CD4-positive, alpha-beta T cell (primary cell): ENCODE measurements at regions not wholly inside any gene's neighbourhood (a gene's known extent, or its start where the extent isn't known, plus 50 kb on each side); places are given as distances from the start of the nearest gene placed in this dataset.

ENCODE experiments used
- ATAC-seq: fragments of 200-7000 bp; cut with Tn5 transposase; one replicate; pipeline ENCODE4 v1.10.0; 2022; ENCODE audit warnings: mild to moderate bottlenecking; ENCODE audit not compliant: poor library complexity
- CTCF ChIA-PET: fragments of 350-600 bp; sonication (Branson Sonifier 250); formaldehyde crosslinking; loops from one replicate; lab custom pipeline; 2021; ENCODE audit warnings: antibody characterized with exemption, inconsistent platforms; lab: Charles Lee
- POLR2A ChIA-PET: fragments of 350-600 bp; sonication (Branson Sonifier 250); formaldehyde crosslinking; loops from one replicate; lab custom pipeline; 2021; ENCODE audit warnings: antibody characterized with exemption, inconsistent platforms; lab: Charles Lee
- DNase-seq, 14 experiments: peaks; one replicate each; pipeline ENCODE4 v3.0.0-alpha.2; 2013 to 2020; ENCODE audit warnings: mixed read lengths in 2 of 14
- H3K27ac ChIP-seq, 2 donors: one replicate each; pipeline versions ENCODE4 v1.5.1 to v1.7.0; 2013; ENCODE audit warnings: low read length in 2 of 2, low read depth in 1 of 2, mild to moderate bottlenecking in 1 of 2
- H3K27me3 ChIP-seq, 2 experiments: 1 replicate in 1 of 2; 2 replicates in 1 of 2; pipeline versions ENCODE4 v1.6.1 to v1.7.0; 2013; ENCODE audit warnings: low read length in 2 of 2, control low read depth in 1 of 2, mild to moderate bottlenecking in 1 of 2, moderate library complexity in 1 of 2; ENCODE audit not compliant: insufficient read depth in 2 of 2, control insufficient read depth in 1 of 2
- H3K36me3 ChIP-seq: one replicate; pipeline ENCODE4 v1.6.1; 2013; ENCODE audit warnings: low read length, control low read depth; ENCODE audit not compliant: insufficient read depth
- H3K4me1 ChIP-seq: one replicate; pipeline ENCODE4 v1.6.1; 2013; ENCODE audit warnings: low read length, control low read depth; ENCODE audit not compliant: insufficient read depth
- H3K4me3 ChIP-seq: one replicate; pipeline ENCODE4 v1.5.1; 2013; ENCODE audit warnings: mild to moderate bottlenecking, low read length, moderate library complexity
- H3K9me3 ChIP-seq, 2 experiments: 1 replicate in 1 of 2; 2 replicates in 1 of 2; pipeline versions ENCODE4 v1.6.1 to v1.7.0; 2013; ENCODE audit warnings: low read length in 2 of 2, mild to moderate bottlenecking in 2 of 2, control low read depth in 1 of 2, moderate library complexity in 1 of 2; ENCODE audit not compliant: control insufficient read depth in 1 of 2, insufficient read depth in 1 of 2
- H3K27ac Mint-ChIP-seq: one replicate; pipeline ENCODE4 v1.8.0; 2020; ENCODE audit warnings: mixed read lengths
- H3K27me3 Mint-ChIP-seq: one replicate; pipeline ENCODE4 v1.8.0; 2021; ENCODE audit warnings: mixed read lengths
- H3K36me3 Mint-ChIP-seq: one replicate; pipeline ENCODE4 v1.8.0; 2021; ENCODE audit warnings: low read depth, mixed read lengths
- H3K4me1 Mint-ChIP-seq: one replicate; pipeline ENCODE4 v1.8.0; 2021; ENCODE audit warnings: low read depth, mixed read lengths
- H3K4me3 Mint-ChIP-seq: one replicate; pipeline ENCODE4 v1.8.0; 2020; ENCODE audit warnings: mild to moderate bottlenecking, mixed read lengths
- H3K9me3 Mint-ChIP-seq: one replicate; pipeline ENCODE4 v1.8.0; 2020; ENCODE audit warnings: mixed read lengths
- CTCF ChIP-seq: fragments of 200-600 bp; IDR thresholded peaks from one replicate; pipeline ENCODE4 v1.8.0; 2022; ENCODE audit warnings: antibody characterized with exemption, mild to moderate bottlenecking
- intact Hi-C, 2 experiments: fragments of 100-400 bp; cut with DNase I in 1 of 2; cut with micrococcal nuclease in 1 of 2; formaldehyde crosslinking; loops; one replicate each; pipeline versions ENCODE4 v1.15.1 to v1.9.0; 2023 to 2025; cut with DNase I, micrococcal nuclease

GRCh38 chr12:92362785-92363184 is 217.1 kb upstream of the BTG1 start:
- POLR2A ChIA-PET, result interaction anchor here (1.0 to 5.6 kb wide), 8 partner anchors 12 to 308 kb away, joined by 3 to 86 read pairs (median 9); partner anchors contain the start of gene BTG1
- Mint-ChIP-seq H3K4me1 (peaks cover 79% of the 10 kb centered on the region), H3K36me3 (peaks cover 44% of the 10 kb centered on the region), H3K27me3 (no peaks in the 10 kb centered on the region), H3K9me3 (peaks cover 16% of the 10 kb centered on the region), H3K27ac (peak overlapping the region; percentile 90), H3K4me3 (peak overlapping the region; percentile 74)
- Histone ChIP-seq H3K36me3 (no peaks in the 10 kb centered on the region), H3K4me1 (peaks cover 29% of the 10 kb centered on the region), H3K4me3 (peak overlapping the region; percentile 43), H3K27ac (peak overlapping the region; percentile 73 to 79), H3K9me3 (peaks cover 0 to 13% of the 10 kb centered on the region in 2 experiments), H3K27me3 (no peaks in the 10 kb centered on the region)
- CTCF ChIA-PET, result interaction anchor here (1.7 kb wide), 1 partner anchor 45 kb away, joined by 4 read pairs; no protein-coding TSS in a partner anchor
- no peak for TF ChIP-seq CTCF
- no peak for ATAC-seq
- intact Hi-C loops, result loop anchor here (5.0 kb wide), 3 partner anchors 35 to 210 kb away; no protein-coding TSS in a partner anchor
- peak in 4 of 14 experiments; percentile 22 to 63 (median 32) for DNase-seq

- Mint-ChIP-seq H3K27ac (peak overlapping the region; percentile 90), H3K9me3 (peaks cover 19% of the 10 kb centered on the region)
- POLR2A ChIA-PET, result interaction anchor here (3.2 to 5.6 kb wide), 3 partner anchors 36 to 217 kb away, joined by 15 to 86 read pairs (median 47); partner anchors contain the start of gene BTG1
Measured at GRCh38 chr12:92362126-92362525, 216.5 kb upstream of the BTG1 start.

GRCh38 chr12:92360543-92360942 is 214.9 kb upstream of the BTG1 start:
- H3K9me3 Mint-ChIP-seq, result peaks cover 26% of the 10 kb centered on the region
- Histone ChIP-seq H3K27ac (peak overlapping the region; percentile 30 to 79), H3K4me3 (no peak overlapping the region), H3K9me3 (peaks cover 0 to 13% of the 10 kb centered on the region in 2 experiments), H3K27me3 (no peaks in the 10 kb centered on the region), H3K36me3 (no peaks in the 10 kb centered on the region), H3K4me1 (peaks cover 33% of the 10 kb centered on the region)
- ATAC-seq (peak; percentile 77), DNase-seq (peak in 5 of 14 experiments; percentile 33 to 79 (median 64))
- peaks cover 92% of the 10 kb centered on the region for H3K4me1 Mint-ChIP-seq
- no peak for TF ChIP-seq CTCF
- intact Hi-C loops, result loop anchor here (1.0 to 5.0 kb wide), 8 partner anchors 18 to 234 kb away; no protein-coding TSS in a partner anchor
- ChIA-PET POLR2A (interaction anchor here (0.6 to 2.7 kb wide), 10 partner anchors 28 to 219 kb away, joined by 3 to 19 read pairs (median 5); partner anchors contain the start of gene BTG1), CTCF (interaction anchor here (1.0 to 1.6 kb wide), 4 partner anchors 62 to 783 kb away, joined by 3 to 5 read pairs (median 3); no protein-coding TSS in a partner anchor)
- H3K27ac Mint-ChIP-seq, result peak overlapping the region; percentile 90
- H3K36me3 Mint-ChIP-seq, result peaks cover 60% of the 10 kb centered on the region
- H3K4me3 Mint-ChIP-seq, result peak overlapping the region; percentile 68
- H3K27me3 Mint-ChIP-seq, result no peaks in the 10 kb centered on the region

More at GRCh38 chr12:92362126-92362525, 216.5 kb upstream of the BTG1 start:
- Mint-ChIP-seq H3K36me3 (peaks cover 48% of the 10 kb centered on the region), H3K4me1 (peaks cover 85% of the 10 kb centered on the region), H3K4me3 (peak overlapping the region; percentile 46), H3K27me3 (no peaks in the 10 kb centered on the region)
- Histone ChIP-seq H3K36me3 (no peaks in the 10 kb centered on the region), H3K4me1 (peaks cover 29% of the 10 kb centered on the region), H3K27me3 (no peaks in the 10 kb centered on the region), H3K9me3 (peaks cover 0 to 13% of the 10 kb centered on the region in 2 experiments), H3K27ac (peak overlapping the region; percentile 30 to 79), H3K4me3 (no peak overlapping the region)
- TF ChIP-seq CTCF, result no peak
- intact Hi-C loops, result loop anchor here (5.0 kb wide), 3 partner anchors 35 to 210 kb away; no protein-coding TSS in a partner anchor
- CTCF ChIA-PET, result interaction anchor here (0.7 to 1.7 kb wide), 2 partner anchors 46 to 1105 kb away, joined by 3 to 4 read pairs; partner anchors contain the start of gene MRPL42
- no peak for DNase-seq
- ATAC-seq, result no peak
